GM19397 (cell line): ENCODE measurements at regions not wholly inside any gene's neighbourhood (a gene's known extent, or its start where the extent isn't known, plus 50 kb on each side); places are given as distances from the start of the nearest gene placed in this dataset.

ENCODE experiments used
- ATAC-seq: cut with Tn5 transposase; IDR thresholded peaks from one replicate; pipeline ENCODE4 v1.9.1; 2021; ENCODE audit warnings: mild to moderate bottlenecking, moderate library complexity; ENCODE audit not compliant: unreplicated experiment

- ATAC-seq: no peak
These were observed 327.5 kb upstream of the TBL1XR1 start for GRCh38 chr3:177524742-177525141.

- no peak for ATAC-seq
These were observed 328.1 kb upstream of the TBL1XR1 start for GRCh38 chr3:177525414-177525813.

- no peak for ATAC-seq
These were observed 328.9 kb upstream of the TBL1XR1 start for GRCh38 chr3:177525987-177526712.

- ATAC-seq: no peak
These were observed 329.9 kb upstream of the TBL1XR1 start for GRCh38 chr3:177527182-177527581.

GRCh38 chr3:177528306-177529070 lies 331.2 kb upstream of the TBL1XR1 start:
- no peak for ATAC-seq

- no peak for ATAC-seq
These were observed 331.8 kb upstream of the TBL1XR1 start for GRCh38 chr3:177529071-177529550.

GRCh38 chr3:177529716-177530335 lies 332.5 kb upstream of the TBL1XR1 start:
- ATAC-seq: no peak

- ATAC-seq: no peak
These were observed 333.6 kb upstream of the TBL1XR1 start for GRCh38 chr3:177530908-177531307.

GRCh38 chr3:177536873-177537272 lies 339.6 kb upstream of the TBL1XR1 start:
- ATAC-seq: no peak

- no peak for ATAC-seq
These were observed 340.3 kb upstream of the TBL1XR1 start for GRCh38 chr3:177537612-177538011.

- ATAC-seq: no peak
These were observed 340.9 kb upstream of the TBL1XR1 start for GRCh38 chr3:177538048-177538749.

GRCh38 chr3:177538750-177539730 lies 341.8 kb upstream of the TBL1XR1 start:
- ATAC-seq: peak; percentile 90

- ATAC-seq: no peak
These were observed 344.3 kb upstream of the TBL1XR1 start for GRCh38 chr3:177541541-177541940.

- no peak for ATAC-seq
These were observed 348.7 kb upstream of the TBL1XR1 start for GRCh38 chr3:177545964-177546363.

GRCh38 chr3:177547711-177548350 lies 350.5 kb upstream of the TBL1XR1 start:
- ATAC-seq: no peak

- ATAC-seq: no peak
These were observed 353.4 kb upstream of the TBL1XR1 start for GRCh38 chr3:177550667-177551066.

GRCh38 chr3:177551431-177551836 lies 354.2 kb upstream of the TBL1XR1 start:
- no peak for ATAC-seq

GRCh38 chr3:177552051-177552450 lies 354.8 kb upstream of the TBL1XR1 start:
- no peak for ATAC-seq

- ATAC-seq: no peak
These were observed 355.7 kb upstream of the TBL1XR1 start for GRCh38 chr3:177553012-177553411.
